Endodermal cell (in vitro differentiated cells): ENCODE measurements at regions not wholly inside any gene's neighbourhood (a gene's known extent, or its start where the extent isn't known, plus 50 kb on each side); places are given as distances from the start of the nearest gene placed in this dataset.
"Not testable (repeated sequence)": the region's sequence is repeated elsewhere in the genome, so short reads cannot be mapped to it uniquely, and the experiment has no call there.

Experiments used
- DNase-seq: peaks from one replicate; pipeline ENCODE4 v3.0.0-alpha.2; 2017
- H3K27ac ChIP-seq: 2 replicates; pipeline ENCODE4 v1.5.1; 2013; ENCODE audit warnings: mild to moderate bottlenecking, low read depth, low read length, moderate library complexity
- H3K27me3 ChIP-seq: 2 replicates; pipeline ENCODE4 v1.6.1; 2013; ENCODE audit warnings: mild to moderate bottlenecking, low read length, moderate library complexity; ENCODE audit not compliant: insufficient read depth, control insufficient read depth, poor library complexity, severe bottlenecking
- H3K36me3 ChIP-seq: 2 replicates; pipeline ENCODE4 v1.7.0; 2013; ENCODE audit warnings: mild to moderate bottlenecking, low read length, moderate library complexity; ENCODE audit not compliant: control insufficient read depth, insufficient read depth
- H3K4me1 ChIP-seq: one replicate; pipeline ENCODE4 v1.7.0; 2013; ENCODE audit warnings: low read length; ENCODE audit not compliant: control insufficient read depth, insufficient read depth
- H3K4me3 ChIP-seq: 2 replicates; pipeline ENCODE4 v1.5.1; 2013; ENCODE audit warnings: mild to moderate bottlenecking, low read length, moderate library complexity
- H3K9ac ChIP-seq: 2 replicates; pipeline ENCODE4 v1.6.1; 2013; ENCODE audit warnings: mild to moderate bottlenecking, low read length, moderate library complexity; ENCODE audit not compliant: poor library complexity, severe bottlenecking; ENCODE audit errors: extremely low read depth
- H3K9me3 ChIP-seq: 2 replicates; pipeline ENCODE4 v1.6.1; 2013; ENCODE audit warnings: mild to moderate bottlenecking, low read length, moderate library complexity; ENCODE audit not compliant: control insufficient read depth
- H3K27ac Mint-ChIP-seq: 2 replicates; pipeline ENCODE4 v1.8.0; 2020; ENCODE audit warnings: mixed read lengths
- H3K27me3 Mint-ChIP-seq: 2 replicates; pipeline ENCODE4 v1.8.0; 2021; ENCODE audit warnings: mild to moderate bottlenecking, mixed read lengths; ENCODE audit not compliant: insufficient read depth
- H3K36me3 Mint-ChIP-seq: 2 replicates; pipeline ENCODE4 v1.8.0; 2020; ENCODE audit warnings: low read depth, mixed read lengths
- H3K4me1 Mint-ChIP-seq: 2 replicates; pipeline ENCODE4 v1.8.0; 2020; ENCODE audit warnings: mixed read lengths
- H3K4me3 Mint-ChIP-seq: 2 replicates; pipeline ENCODE4 v1.8.0; 2020; ENCODE audit warnings: mild to moderate bottlenecking, moderate library complexity, mixed read lengths
- H3K9me3 Mint-ChIP-seq: 2 replicates; pipeline ENCODE4 v1.8.0; 2020; ENCODE audit warnings: mild to moderate bottlenecking, mixed read lengths
- CTCF ChIP-seq: fragments of 200-600 bp; sonication (generic); conservative IDR thresholded peaks from 2 replicates; pipeline ENCODE4 v1.5.0; 2021; ENCODE audit warnings: antibody characterized with exemption, mild to moderate bottlenecking
- WGBS, 2 experiments: methylation state at CpG; one replicate each; pipeline versions ENCODE4 v1.1.5 to v1.1.7; 2013; ENCODE audit warnings: missing lambda C conversion rate in 2 of 2, mixed read lengths in 1 of 2; ENCODE audit not compliant: insufficient coverage in 1 of 2, insufficient read length in 1 of 2; 5-methylcytosine and 5-hydroxymethylcytosine counted together

GRCh38 chr11:106311531-106312230, 234.2 kb downstream of the AASDHPPT start:
- Histone ChIP-seq H3K36me3 (no peaks in the 10 kb centered on the region), H3K27ac (no peak overlapping the region), H3K27me3 (no peaks in the 10 kb centered on the region), H3K4me3 (no peak overlapping the region), H3K4me1 (no peaks in the 10 kb centered on the region), H3K9me3 (no peaks in the 10 kb centered on the region), H3K9ac (no peak overlapping the region)
- no peaks in the 10 kb centered on the region for H3K27me3 Mint-ChIP-seq
- H3K4me1 Mint-ChIP-seq, result no peaks in the 10 kb centered on the region
- H3K36me3 Mint-ChIP-seq, result no peaks in the 10 kb centered on the region
- DNase-seq, result no peak
- no peak overlapping the region for H3K27ac Mint-ChIP-seq
- H3K4me3 Mint-ChIP-seq, result no peak overlapping the region
- H3K9me3 Mint-ChIP-seq, result peaks cover 1% of the 10 kb centered on the region
- no peak for TF ChIP-seq CTCF
- WGBS, 2 experiments, result 92 to 94% methylated on average over 3 of the region's 3 CpGs

- H3K9me3 ChIP-seq, result peaks cover 23% of the 10 kb centered on the region
- H3K4me3 Mint-ChIP-seq, result not testable (repeated sequence)
Measured at GRCh38 chr11:106317208-106317773, 239.8 kb downstream of the AASDHPPT start.

GRCh38 chr11:106321601-106322000, 244.1 kb downstream of the AASDHPPT start:
- no peak overlapping the region for H3K4me3 Mint-ChIP-seq
- Histone ChIP-seq H3K4me1 (no peaks in the 10 kb centered on the region), H3K4me3 (no peak overlapping the region), H3K27ac (no peak overlapping the region), H3K9me3 (peaks cover 27% of the 10 kb centered on the region), H3K27me3 (no peaks in the 10 kb centered on the region), H3K36me3 (no peaks in the 10 kb centered on the region), H3K9ac (no peak overlapping the region)
- TF ChIP-seq CTCF, result no peak
- 83 to 88% methylated on average over 1 of the region's 1 CpG for whole genome bisulfite sequencing, 2 experiments
- no peak overlapping the region for H3K27ac Mint-ChIP-seq
- H3K27me3 Mint-ChIP-seq, result no peaks in the 10 kb centered on the region
- H3K4me1 Mint-ChIP-seq, result peaks cover 5% of the 10 kb centered on the region
- H3K9me3 Mint-ChIP-seq, result peaks cover 58% of the 10 kb centered on the region
- peaks cover 4% of the 10 kb centered on the region for H3K36me3 Mint-ChIP-seq
- DNase-seq, result no peak

More at GRCh38 chr11:106317208-106317773, 239.8 kb downstream of the AASDHPPT start:
- not testable (repeated sequence) for H3K36me3 Mint-ChIP-seq, H3K27me3 Mint-ChIP-seq, DNase-seq, H3K4me1 Mint-ChIP-seq, H3K27ac ChIP-seq, H3K27me3 ChIP-seq, H3K27ac Mint-ChIP-seq, H3K4me3 ChIP-seq, H3K4me1 ChIP-seq, H3K9ac ChIP-seq, H3K36me3 ChIP-seq
- H3K9me3 Mint-ChIP-seq, result peaks cover 48% of the 10 kb centered on the region
- WGBS, 2 experiments, result 92 to 100% methylated on average over 1 to 34 of the region's 36 CpGs
